ENCODE measurements at regions not wholly inside any gene's neighbourhood (a gene's known extent, or its start where the extent isn't known, plus 50 kb on each side); places are given as distances from the start of the nearest gene placed in this dataset.

DNA sequence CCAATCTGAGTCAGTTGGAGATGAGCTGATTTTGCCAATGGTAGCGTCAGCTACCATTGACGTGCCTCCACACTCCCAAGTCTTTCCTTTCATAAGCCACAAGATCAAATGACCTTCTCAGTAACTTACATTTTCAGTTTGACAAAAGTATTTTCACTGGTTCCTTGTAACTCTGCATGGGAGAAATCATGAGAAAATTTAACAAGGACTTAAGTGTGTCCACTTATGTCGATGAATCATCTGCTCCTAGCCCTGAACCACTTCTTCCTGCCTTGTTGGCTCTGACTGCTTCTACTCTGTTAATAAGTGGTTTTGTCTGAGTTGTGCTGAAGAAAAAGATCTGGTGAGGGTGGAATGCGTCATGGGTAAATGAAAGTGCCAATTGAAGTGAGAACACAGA lies 101.2 kb downstream of the NFKBIZ start:
- DNase-seq (ENCODE audit: low spot score), result no peak
- no peak overlapping the region for H3K27ac ChIP-seq
- ChIA-PET POLR2A (ENCODE audit: low non-redundant PET) (no interaction called here), CTCF (no interaction called here)
- TF ChIP-seq, protein P1, sequence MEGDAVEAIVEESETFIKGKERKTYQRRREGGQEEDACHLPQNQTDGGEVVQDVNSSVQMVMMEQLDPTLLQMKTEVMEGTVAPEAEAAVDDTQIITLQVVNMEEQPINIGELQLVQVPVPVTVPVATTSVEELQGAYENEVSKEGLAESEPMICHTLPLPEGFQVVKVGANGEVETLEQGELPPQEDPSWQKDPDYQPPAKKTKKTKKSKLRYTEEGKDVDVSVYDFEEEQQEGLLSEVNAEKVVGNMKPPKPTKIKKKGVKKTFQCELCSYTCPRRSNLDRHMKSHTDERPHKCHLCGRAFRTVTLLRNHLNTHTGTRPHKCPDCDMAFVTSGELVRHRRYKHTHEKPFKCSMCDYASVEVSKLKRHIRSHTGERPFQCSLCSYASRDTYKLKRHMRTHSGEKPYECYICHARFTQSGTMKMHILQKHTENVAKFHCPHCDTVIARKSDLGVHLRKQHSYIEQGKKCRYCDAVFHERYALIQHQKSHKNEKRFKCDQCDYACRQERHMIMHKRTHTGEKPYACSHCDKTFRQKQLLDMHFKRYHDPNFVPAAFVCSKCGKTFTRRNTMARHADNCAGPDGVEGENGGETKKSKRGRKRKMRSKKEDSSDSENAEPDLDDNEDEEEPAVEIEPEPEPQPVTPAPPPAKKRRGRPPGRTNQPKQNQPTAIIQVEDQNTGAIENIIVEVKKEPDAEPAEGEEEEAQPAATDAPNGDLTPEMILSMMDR (conservative IDR thresholded peaks at IDR 0.05; ENCODE audit: low read depth), result no peak

DNA sequence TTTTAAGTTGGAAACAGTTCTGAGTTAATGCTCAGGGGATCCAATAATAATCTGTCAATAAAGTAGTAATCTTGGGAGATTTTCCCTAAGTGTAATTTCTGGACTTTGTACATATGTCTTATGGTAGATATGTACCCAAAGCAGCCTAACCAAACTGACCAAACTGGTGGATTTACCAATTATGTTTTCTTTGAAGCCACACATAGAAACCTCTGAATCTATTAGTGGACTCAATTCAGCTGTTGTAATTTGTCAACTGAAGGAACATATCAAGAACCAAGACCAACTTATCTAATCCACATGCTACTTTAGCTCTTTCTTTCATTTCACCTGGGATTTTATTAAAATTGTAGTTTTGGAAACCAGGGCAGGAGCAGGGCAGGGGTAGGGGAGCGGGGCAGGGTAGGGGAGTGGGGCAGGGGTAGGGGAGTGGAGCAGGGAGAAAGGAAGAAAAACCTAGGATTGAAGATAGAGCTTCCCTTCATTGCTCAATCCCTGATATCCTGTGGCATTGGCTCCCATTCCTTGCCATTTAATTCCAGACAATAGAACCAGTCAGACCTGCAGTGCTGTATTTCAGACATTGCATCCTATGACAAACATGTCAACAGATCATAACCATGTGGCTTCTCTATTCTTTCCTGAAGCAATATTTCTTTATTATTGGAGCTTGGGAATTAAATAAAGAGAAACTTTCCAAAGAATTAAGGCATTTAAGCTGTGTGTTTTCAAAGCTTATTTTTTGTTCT lies 101.8 kb downstream of the NFKBIZ start:
- H3K27ac ChIP-seq, result no peak overlapping the region
- TF ChIP-seq, protein P1 (conservative IDR thresholded peaks at IDR 0.05; ENCODE audit: low read depth), result no peak

DNA sequence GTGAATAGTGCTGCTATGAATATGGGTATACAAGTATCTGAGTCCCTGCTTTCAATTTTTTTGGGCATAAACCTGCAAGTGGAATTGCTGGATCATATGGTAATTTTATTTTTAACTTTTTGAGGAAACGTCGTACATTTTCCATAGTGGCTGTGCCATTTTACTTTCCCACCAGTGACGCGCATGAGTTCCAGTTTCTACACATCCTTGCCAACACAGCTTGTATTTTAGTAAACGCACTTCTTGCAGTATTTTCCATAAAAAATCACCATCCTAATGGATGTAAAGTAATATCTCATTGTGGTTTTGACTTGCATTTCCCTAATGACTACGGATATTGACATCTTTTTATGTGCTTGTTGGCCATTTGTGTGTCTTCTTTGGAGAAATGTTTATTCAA lies 105.0 kb downstream of the NFKBIZ start:
- ChIA-PET POLR2A (ENCODE audit: low non-redundant PET) (no interaction called here), CTCF (no interaction called here)
- DNase-seq (ENCODE audit: low spot score), result no peak
- TF ChIP-seq, protein P1 (conservative IDR thresholded peaks at IDR 0.05; ENCODE audit: low read depth), result no peak
- no peak overlapping the region for H3K27ac ChIP-seq

More for the DNA sequence above, 101.8 kb downstream of the NFKBIZ start:
- DNase-seq (ENCODE audit: low spot score), result peak; percentile 27
- CTCF ChIA-PET, result no interaction called here
- POLR2A ChIA-PET (ENCODE audit: low non-redundant PET), result no interaction called here

DNA sequence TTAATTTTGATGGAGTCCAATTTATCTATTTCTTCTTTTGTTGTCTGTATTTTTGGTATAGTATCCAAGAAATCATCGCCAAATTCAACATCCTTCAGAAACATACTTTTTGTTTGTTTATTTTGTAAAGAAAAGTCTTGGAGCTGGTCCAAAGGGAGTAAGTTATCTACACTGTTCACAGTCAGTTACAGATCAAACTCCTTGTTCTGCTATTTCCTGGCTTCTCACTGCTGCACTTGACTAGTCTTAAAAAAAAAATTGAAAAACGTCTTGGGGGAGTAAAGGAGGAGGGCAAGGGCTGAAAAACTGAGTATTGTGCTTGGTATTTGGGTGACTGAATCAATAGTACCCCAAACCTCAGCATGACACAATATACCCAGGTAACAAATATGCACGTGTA lies 105.6 kb downstream of the NFKBIZ start:
- CTCF ChIA-PET, result no interaction called here
- POLR2A ChIA-PET (ENCODE audit: low non-redundant PET), result no interaction called here
- TF ChIP-seq, protein P1 (conservative IDR thresholded peaks at IDR 0.05; ENCODE audit: low read depth), result no peak
- no peak for DNase-seq (ENCODE audit: low spot score)
- H3K27ac ChIP-seq, result no peak overlapping the region

DNA sequence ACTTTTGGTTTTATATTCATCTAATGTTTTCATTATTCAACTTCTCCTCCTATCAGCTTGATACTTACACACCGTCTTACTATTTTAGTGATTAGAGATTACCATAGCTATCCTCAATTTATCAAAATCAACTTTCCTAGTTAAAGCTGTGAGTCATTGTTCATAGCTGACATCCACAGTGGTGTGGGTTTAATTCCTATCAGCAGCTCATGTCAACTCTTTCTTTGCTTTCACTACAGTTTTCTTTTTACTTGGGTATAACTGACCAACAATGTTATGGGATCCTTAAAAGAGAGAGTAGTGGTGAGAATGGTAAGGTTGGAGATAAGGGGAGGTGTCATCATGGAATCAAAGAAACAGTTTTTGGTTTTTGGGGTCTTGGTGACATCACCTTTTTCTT lies 112.7 kb downstream of the NFKBIZ start:
- ChIA-PET POLR2A (ENCODE audit: low non-redundant PET) (no interaction called here), CTCF (no interaction called here)
- H3K27ac ChIP-seq, result no peak overlapping the region
- TF ChIP-seq, protein P1 (conservative IDR thresholded peaks at IDR 0.05; ENCODE audit: low read depth), result no peak
- no peak for DNase-seq (ENCODE audit: low spot score)

DNA sequence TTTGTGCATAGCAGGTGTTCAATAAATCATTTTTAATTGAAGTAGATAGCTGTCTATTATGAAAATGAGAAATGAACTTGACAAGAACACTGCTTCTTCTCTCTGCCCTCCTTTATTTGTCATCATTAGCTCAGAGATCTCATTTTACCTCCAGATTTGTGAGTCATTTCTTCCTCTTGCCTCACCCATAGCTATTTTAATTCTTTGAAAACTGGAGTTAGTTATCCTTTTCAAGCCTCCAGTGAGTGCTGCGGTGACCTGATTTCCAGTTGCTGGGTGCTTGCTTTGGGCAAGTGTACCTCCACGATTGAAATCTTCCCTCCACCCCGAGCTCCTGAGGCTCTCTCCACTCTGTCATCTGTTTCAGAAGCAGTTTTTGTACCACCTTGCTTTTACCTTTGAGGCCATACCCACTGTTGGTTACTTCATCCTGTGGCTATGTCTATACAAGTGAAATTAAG lies 114.6 kb downstream of the NFKBIZ start:
- ChIA-PET CTCF (no interaction called here), POLR2A (ENCODE audit: low non-redundant PET) (interaction anchor here (0.7 kb wide), 1 partner anchor 21 kb away, joined by 3 read pairs; no protein-coding TSS in a partner anchor)
- H3K27ac ChIP-seq, result no peak overlapping the region
- peak; percentile 58 for DNase-seq (ENCODE audit: low spot score)
- TF ChIP-seq, protein P1 (conservative IDR thresholded peaks at IDR 0.05; ENCODE audit: low read depth), result no peak
